Duodenal mucosa (tissue), 2 donors: ENCODE measurements at regions not wholly inside any gene's neighbourhood (a gene's known extent, or its start where the extent isn't known, plus 50 kb on each side); places are given as distances from the start of the nearest gene placed in this dataset.

Source experiments
- H3K27ac ChIP-seq: one replicate; pipeline ENCODE4 v1.7.0; 2013; ENCODE audit warnings: low read depth, low read length
- H3K27me3 ChIP-seq, 2 donors: one replicate each; pipeline ENCODE4 v1.7.0; 2013; ENCODE audit warnings: low read length in 2 of 2, control low read depth in 1 of 2; ENCODE audit not compliant: insufficient read depth in 2 of 2, control insufficient read depth in 1 of 2
- H3K36me3 ChIP-seq, 2 donors: one replicate each; pipeline ENCODE4 v1.7.0; 2013; ENCODE audit warnings: low read length in 2 of 2, control low read depth in 1 of 2; ENCODE audit not compliant: insufficient read depth in 2 of 2, control insufficient read depth in 1 of 2
- H3K4me1 ChIP-seq, 2 donors: one replicate each; pipeline ENCODE4 v1.7.0; 2013; ENCODE audit warnings: low read length in 2 of 2, control low read depth in 1 of 2; ENCODE audit not compliant: insufficient read depth in 2 of 2, control insufficient read depth in 1 of 2
- H3K4me3 ChIP-seq, 2 donors: one replicate each; pipeline ENCODE4 v1.7.0; 2013; ENCODE audit warnings: low read length in 2 of 2, low read depth in 1 of 2
- H3K9ac ChIP-seq, 2 donors: one replicate each; pipeline ENCODE4 v1.7.0; 2013; ENCODE audit warnings: low read length in 2 of 2, low read depth in 1 of 2
- H3K9me3 ChIP-seq, 2 donors: one replicate each; pipeline ENCODE4 v1.7.0; 2013; ENCODE audit warnings: low read length in 2 of 2, control low read depth in 1 of 2; ENCODE audit not compliant: control insufficient read depth in 1 of 2

GRCh38 chrX:139106069-139106468, 394.6 kb upstream of the FGF13 start:
- H3K27me3 ChIP-seq = no peaks in the 10 kb centered on the region

DNA sequence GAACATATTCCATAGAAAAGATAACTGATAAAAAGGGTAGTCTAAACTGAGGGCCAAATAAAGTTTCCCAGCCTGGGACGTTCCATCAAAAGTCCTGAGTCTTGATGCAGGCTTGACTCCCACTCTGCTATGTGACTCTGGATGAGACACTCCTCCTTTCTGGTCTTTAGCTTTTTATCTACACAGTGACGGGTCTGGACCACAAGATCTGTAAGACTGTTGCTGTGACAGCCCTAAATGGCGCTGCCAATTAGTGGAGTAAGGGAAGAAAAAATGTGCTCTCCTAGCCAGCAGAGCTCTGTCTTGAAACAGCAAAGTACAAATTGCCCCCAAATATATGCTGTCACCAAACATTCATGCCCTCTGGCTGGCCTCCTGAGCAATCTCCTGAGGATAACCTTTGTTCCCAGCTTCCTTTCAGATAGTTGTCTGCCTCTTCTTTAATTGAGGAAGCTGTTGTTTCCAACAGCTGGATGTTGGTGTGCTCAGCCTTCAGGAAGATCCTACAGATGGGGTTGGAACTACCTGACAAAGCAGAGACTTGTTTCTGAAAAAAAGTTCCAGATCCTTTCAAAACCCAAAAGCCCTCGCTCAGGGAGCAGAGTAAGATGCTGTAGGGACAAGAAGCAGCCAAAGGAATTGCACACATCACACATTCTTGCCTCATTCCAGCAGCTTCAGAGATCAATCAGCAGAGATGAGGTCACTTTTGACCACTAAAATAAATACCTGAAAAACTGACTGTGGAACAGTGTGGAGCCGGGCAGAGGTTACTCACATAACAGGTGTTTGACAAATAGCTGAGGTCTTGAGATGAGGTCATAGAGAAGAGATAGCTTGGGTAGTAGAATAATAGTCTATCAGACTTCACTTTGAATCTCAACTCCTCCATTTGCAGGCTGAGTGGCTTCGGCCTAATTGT, 383.4 kb upstream of the FGF13 start:
- no peaks in the 10 kb centered on the region for H3K36me3 ChIP-seq
- no peaks in the 10 kb centered on the region for H3K27me3 ChIP-seq
- H3K9me3 ChIP-seq = no peaks in the 10 kb centered on the region
- no peak overlapping the region for H3K4me3 ChIP-seq
- H3K9ac ChIP-seq = no peak overlapping the region
- H3K4me1 ChIP-seq = no peaks in the 10 kb centered on the region
- H3K27ac ChIP-seq = no peak overlapping the region

More at GRCh38 chrX:139106069-139106468, 394.6 kb upstream of the FGF13 start:
- Histone ChIP-seq H3K27ac (no peak overlapping the region), H3K4me3 (no peak overlapping the region), H3K9ac (no peak overlapping the region), H3K9me3 (no peaks in the 10 kb centered on the region), H3K36me3 (no peaks in the 10 kb centered on the region), H3K4me1 (no peaks in the 10 kb centered on the region)

GRCh38 chrX:139093201-139093600, 381.7 kb upstream of the FGF13 start:
- H3K9ac ChIP-seq = no peak overlapping the region
- no peaks in the 10 kb centered on the region for H3K27me3 ChIP-seq
- no peak overlapping the region for H3K4me3 ChIP-seq
- no peaks in the 10 kb centered on the region for H3K9me3 ChIP-seq
- H3K36me3 ChIP-seq = no peaks in the 10 kb centered on the region
- H3K4me1 ChIP-seq = no peaks in the 10 kb centered on the region
- H3K27ac ChIP-seq = no peak overlapping the region

DNA sequence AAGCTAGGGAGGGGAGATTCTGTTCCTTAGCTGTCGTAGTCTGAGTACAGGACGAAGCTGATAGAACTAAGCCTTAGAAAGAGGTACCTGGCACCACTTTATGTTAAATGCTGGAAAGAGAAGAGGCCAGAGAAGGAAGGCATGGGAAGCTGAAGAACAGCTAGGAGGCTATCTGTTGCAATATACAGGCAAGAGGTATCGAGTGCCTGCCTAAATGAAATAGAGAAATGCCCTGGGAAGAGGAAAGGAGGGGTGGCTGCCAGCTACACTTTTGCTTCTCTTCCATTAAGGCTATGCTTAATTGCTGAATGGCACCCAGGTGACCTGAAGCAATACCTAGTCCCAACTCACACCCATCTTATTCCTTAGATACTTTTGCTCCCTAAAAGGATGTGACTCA, 380.4 kb upstream of the FGF13 start:
- Histone ChIP-seq H3K27ac (no peak overlapping the region), H3K4me1 (no peaks in the 10 kb centered on the region), H3K4me3 (no peak overlapping the region), H3K9me3 (no peaks in the 10 kb centered on the region), H3K36me3 (no peaks in the 10 kb centered on the region), H3K27me3 (no peaks in the 10 kb centered on the region), H3K9ac (no peak overlapping the region)

- H3K27ac ChIP-seq = no peak overlapping the region
- H3K9ac ChIP-seq = no peak overlapping the region
- H3K9me3 ChIP-seq = no peaks in the 10 kb centered on the region
- no peaks in the 10 kb centered on the region for H3K36me3 ChIP-seq
- no peaks in the 10 kb centered on the region for H3K27me3 ChIP-seq
- no peak overlapping the region for H3K4me3 ChIP-seq
- no peaks in the 10 kb centered on the region for H3K4me1 ChIP-seq
These were observed 379.5 kb upstream of the FGF13 start for GRCh38 chrX:139091066-139091465.

GRCh38 chrX:139086246-139086645, 374.7 kb upstream of the FGF13 start:
- Histone ChIP-seq H3K4me3 (no peak overlapping the region), H3K9ac (no peak overlapping the region), H3K27me3 (no peaks in the 10 kb centered on the region), H3K9me3 (no peaks in the 10 kb centered on the region), H3K27ac (no peak overlapping the region), H3K4me1 (no peaks in the 10 kb centered on the region), H3K36me3 (no peaks in the 10 kb centered on the region)

- H3K27me3 ChIP-seq = no peaks in the 10 kb centered on the region
These were observed 373.9 kb upstream of the FGF13 start for GRCh38 chrX:139085404-139085803.

GRCh38 chrX:139083191-139083590, 371.7 kb upstream of the FGF13 start:
- Histone ChIP-seq H3K4me3 (no peak overlapping the region), H3K36me3 (no peaks in the 10 kb centered on the region), H3K9ac (no peak overlapping the region), H3K4me1 (no peaks in the 10 kb centered on the region), H3K27ac (no peak overlapping the region), H3K27me3 (no peaks in the 10 kb centered on the region), H3K9me3 (no peaks in the 10 kb centered on the region)

More at GRCh38 chrX:139085404-139085803, 373.9 kb upstream of the FGF13 start:
- no peaks in the 10 kb centered on the region for H3K36me3 ChIP-seq
- H3K9me3 ChIP-seq = no peaks in the 10 kb centered on the region
- no peak overlapping the region for H3K9ac ChIP-seq
- no peak overlapping the region for H3K4me3 ChIP-seq
- H3K4me1 ChIP-seq = no peaks in the 10 kb centered on the region
- H3K27ac ChIP-seq = no peak overlapping the region

DNA sequence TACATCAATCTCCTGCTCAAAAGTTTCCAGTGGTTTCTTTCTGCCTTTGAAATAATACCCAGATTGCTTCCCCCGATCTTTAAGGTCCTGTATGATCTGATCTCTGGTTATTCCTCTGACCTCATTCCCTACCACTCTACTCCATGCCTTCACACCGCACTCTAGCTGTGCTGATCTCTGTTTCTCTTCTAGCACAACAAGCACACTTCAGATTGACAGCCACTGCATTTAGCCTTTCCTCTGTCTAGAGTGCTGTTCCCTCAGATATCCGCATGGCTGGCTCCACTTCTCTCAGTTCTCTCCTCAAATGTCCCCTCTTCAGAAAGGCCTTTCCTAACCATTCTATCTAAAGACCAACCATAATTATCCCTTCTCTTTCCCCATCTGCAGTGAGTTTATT, 370.4 kb upstream of the FGF13 start:
- Histone ChIP-seq H3K4me3 (no peak overlapping the region), H3K27ac (no peak overlapping the region), H3K36me3 (no peaks in the 10 kb centered on the region), H3K9ac (no peak overlapping the region), H3K27me3 (no peaks in the 10 kb centered on the region), H3K4me1 (no peaks in the 10 kb centered on the region), H3K9me3 (no peaks in the 10 kb centered on the region)

- no peaks in the 10 kb centered on the region for H3K4me1 ChIP-seq
- no peak overlapping the region for H3K4me3 ChIP-seq
- no peak overlapping the region for H3K27ac ChIP-seq
- H3K9me3 ChIP-seq = no peaks in the 10 kb centered on the region
- H3K36me3 ChIP-seq = no peaks in the 10 kb centered on the region
- H3K27me3 ChIP-seq = no peaks in the 10 kb centered on the region
- H3K9ac ChIP-seq = no peak overlapping the region
These were observed 368.3 kb upstream of the FGF13 start for GRCh38 chrX:139079789-139080188.
